ENCODE measurements at regions not wholly inside any gene's neighbourhood (a gene's known extent, or its start where the extent isn't known, plus 50 kb on each side); places are given as distances from the start of the nearest gene placed in this dataset.

GRCh38 chr2:611519-611918 is 65.7 kb downstream of the TMEM18 start:
- DNase-seq (ENCODE audit: low spot score): peak; percentile 20

- DNase-seq (ENCODE audit: low spot score): peak; percentile 14
Observed at GRCh38 chr2:610491-610890, 66.7 kb downstream of the TMEM18 start.

DNA sequence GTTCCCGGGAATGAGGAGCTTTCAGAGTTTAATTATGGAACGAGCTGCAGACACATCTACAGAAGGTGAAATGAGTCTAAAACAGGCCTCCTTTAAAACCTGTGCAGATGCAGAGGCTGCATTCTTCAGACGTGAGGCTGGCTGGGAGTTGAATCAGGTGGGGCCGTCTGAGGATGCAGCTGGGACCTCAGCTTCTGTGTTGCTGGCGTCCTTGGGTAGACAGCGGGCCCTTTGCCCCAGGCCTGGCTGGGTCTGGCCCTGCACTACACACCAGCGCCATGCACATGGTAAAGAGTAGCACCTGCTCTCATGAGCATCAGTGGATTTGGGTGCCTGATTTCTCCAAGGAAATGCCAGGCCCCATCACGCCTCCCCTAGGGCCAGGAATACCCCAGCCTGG is 67.3 kb downstream of the TMEM18 start:
- DNase-seq (ENCODE audit: low spot score): peak; percentile 68

- no peak for DNase-seq (ENCODE audit: low spot score)
Observed at GRCh38 chr2:609449-609848, 67.8 kb downstream of the TMEM18 start.

DNA sequence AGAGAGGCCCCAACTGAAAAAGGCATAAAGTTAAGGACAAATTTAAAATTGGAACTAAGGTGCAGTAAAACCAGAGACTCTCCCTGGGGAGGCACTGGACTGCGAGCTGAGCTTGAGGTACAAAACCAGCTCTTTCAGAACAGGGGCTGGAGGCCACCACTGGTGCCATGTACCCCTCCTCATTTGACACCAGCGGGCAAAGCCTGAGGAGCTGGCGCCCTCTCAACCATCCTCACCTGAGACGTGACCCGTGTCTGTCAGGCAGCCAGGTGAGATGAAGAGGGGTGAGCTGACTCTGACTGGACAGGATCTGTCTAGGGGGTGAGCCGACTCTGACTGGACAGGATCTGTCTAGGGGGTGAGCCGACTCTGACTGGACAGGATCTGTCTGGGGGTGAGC is 68.5 kb downstream of the TMEM18 start:
- no peak for DNase-seq (ENCODE audit: low spot score)

DNA sequence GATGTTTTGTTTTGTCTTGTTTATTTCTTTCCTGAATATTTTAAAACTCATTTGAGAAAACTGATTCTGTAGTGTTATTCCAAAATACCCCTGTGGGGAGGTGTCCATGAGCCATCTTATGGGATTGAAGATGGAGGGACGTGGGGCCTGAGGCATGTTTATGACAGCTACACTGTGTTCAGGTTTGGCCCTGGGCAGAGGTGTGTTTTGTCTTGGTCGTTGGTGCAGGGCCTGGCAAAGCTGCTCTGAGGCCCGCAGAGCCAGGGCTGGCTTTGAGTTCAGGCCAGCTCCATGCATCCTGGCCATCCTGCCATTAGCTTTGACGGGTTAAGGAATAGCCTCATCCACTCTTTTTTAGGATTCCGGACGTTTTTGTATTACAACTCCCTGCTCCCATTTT is 68.9 kb downstream of the TMEM18 start:
- DNase-seq (ENCODE audit: low spot score): no peak

- DNase-seq (ENCODE audit: low spot score): peak; percentile 41
Observed at GRCh38 chr2:607709-608108, 69.5 kb downstream of the TMEM18 start.

- peak; percentile 57 for DNase-seq (ENCODE audit: low spot score)
Observed at GRCh38 chr2:607172-607571, 70.0 kb downstream of the TMEM18 start.

GRCh38 chr2:605674-606608 is 71.3 kb downstream of the TMEM18 start:
- no peak for DNase-seq (ENCODE audit: low spot score)

DNA sequence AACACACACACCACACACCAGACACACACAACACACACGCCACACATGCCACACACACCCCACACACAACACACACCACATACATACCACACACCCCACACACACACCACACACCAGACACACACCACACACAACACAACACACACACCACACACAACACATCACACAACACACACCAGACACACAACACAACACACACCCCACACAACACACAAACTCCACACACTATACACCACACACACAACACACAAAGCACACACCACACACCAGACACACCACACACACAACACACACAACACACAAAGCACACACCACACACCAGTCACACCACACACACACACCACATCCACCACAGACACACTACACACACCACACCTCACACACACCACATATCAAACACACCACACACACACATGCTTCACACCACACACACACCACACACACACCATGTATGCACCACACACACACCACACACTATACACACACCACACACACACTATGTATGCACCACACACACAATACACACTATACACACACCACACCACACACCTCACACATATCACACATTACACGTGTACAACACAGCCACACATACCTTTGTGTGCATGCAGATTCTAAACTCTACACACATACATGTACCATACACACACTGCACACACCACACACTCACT is 72.2 kb downstream of the TMEM18 start:
- DNase-seq (ENCODE audit: low spot score): no peak

DNA sequence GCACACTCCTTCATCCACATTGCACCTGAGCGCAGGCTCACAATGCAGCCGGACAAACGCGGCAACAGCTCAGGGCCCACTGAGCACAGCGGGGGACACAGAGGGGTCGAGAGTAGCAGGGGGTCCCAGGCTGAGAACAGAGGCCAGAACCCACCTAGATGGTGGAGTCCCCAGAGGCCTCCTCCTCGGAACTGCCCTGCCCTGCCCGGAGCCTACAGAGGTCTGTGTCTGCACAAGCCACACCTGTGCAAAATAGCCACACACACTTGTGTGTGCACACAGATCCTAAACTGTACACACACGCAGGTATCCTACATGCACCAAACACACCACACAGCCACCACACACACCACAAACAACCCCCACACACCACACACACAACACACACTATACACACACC is 72.8 kb downstream of the TMEM18 start:
- DNase-seq (ENCODE audit: low spot score): no peak

DNA sequence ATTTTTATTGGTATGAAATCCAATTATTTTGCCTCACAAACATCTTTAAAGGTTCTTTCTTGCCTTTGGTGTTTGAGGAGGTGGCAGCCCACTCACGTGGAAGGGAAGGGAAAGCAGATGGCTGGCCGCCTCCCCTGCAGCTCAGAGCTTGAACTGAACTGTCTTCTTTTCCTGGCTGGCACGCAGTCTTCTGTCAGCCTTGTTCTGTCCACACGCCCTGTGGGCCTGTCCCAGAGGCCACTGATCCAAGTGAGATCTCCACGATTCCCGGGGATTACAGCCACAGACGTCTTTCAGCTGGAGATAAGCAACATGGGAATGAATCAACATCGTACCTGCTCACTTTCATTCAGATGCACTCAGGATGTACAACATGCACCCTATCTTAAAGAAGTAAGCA is 73.3 kb downstream of the TMEM18 start:
- no peak for DNase-seq (ENCODE audit: low spot score)

GRCh38 chr2:603427-603826 is 73.8 kb downstream of the TMEM18 start:
- no peak for DNase-seq (ENCODE audit: low spot score)

DNA sequence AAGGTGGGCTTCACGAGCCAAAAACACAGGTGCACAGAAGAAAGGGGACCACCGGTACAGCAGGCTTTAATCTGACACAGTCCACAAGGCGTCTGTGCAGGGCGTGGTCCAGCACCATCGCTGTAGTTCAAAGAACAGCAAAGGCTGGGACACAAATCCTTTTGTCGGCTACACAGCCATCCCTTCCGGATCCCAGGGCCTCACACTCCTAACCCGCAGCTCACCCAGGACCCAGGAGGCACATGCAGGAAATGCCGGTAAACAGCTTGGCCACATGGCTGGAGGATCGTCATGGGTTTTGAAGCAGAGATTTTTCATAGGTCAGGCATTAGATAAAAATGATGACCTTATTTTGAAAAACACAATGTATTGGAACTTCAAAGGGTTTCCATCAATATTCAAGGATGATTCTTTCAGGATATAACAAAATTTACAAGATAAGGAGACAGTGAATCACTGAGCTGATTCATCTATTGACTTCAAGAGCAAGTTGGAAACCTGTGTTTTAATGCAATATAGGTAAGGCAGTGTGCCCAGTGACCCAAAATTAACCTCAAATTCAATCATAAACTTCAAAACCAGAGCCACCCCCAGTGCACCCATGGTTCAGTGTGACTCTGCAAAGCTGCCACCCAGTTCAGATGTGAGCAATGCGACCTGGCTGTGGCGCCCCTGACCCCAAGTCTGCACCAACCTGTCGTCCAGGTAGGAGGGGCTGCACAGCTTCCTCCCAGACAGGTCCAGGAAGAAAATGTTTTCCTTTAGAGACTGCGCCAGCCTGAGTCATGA is 74.4 kb downstream of the TMEM18 start:
- DNase-seq (ENCODE audit: low spot score): no peak

GRCh38 chr2:601806-602455 is 75.3 kb downstream of the TMEM18 start:
- DNase-seq (ENCODE audit: low spot score): no peak

GRCh38 chr2:601387-601698 is 75.9 kb downstream of the TMEM18 start:
- DNase-seq (ENCODE audit: low spot score): no peak

- DNase-seq (ENCODE audit: low spot score): no peak
Observed at GRCh38 chr2:600542-601386, 76.4 kb downstream of the TMEM18 start.

GRCh38 chr2:599601-600000 is 77.6 kb downstream of the TMEM18 start:
- DNase-seq (ENCODE audit: low spot score): no peak

DNA sequence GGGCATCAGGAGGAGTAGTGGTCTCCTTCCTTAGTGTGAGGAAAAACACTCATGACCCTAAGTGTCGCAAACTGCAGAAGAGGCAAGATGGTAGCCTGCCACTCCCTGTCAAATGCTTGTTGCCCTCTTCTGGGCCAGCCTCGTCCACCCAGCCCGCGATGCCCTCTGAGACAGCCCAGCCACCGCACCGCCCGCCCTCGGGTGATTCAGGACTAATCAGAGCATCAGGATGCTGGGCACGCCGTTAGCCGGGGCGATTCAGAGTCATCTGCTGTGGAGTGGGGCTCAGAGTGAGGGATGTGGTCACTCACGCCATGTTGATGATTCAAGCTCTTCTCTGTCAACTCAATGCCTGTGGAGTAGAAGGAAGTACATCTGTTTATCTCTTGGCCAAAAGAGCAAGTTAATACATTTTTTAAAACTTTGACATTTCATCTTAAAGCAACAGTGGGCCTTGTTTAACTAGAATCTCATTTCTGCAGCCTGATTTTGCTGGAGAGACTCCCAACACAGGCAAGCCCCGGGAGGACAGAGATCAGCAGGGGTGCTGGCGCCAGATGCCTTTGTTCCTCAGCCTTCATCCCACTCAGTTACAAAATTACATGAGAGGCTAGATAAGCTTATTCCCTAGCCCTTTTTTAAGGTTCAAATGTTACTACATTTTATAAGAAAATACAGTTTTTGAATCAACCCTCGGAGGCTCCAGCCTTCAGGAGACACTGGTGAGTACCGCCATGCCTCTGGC is 79.0 kb downstream of the TMEM18 start:
- no peak for DNase-seq (ENCODE audit: low spot score)
